ENCODE measurements at regions not wholly inside any gene's neighbourhood (a gene's known extent, or its start where the extent isn't known, plus 50 kb on each side); places are given as distances from the start of the nearest gene placed in this dataset.

GRCh38 chr5:92930057-92930456 lies 651.0 kb downstream of the NR2F1-AS1 start:
- DNase-seq (ENCODE audit: low spot score) = no peak

- DNase-seq (ENCODE audit: low spot score) = no peak
Observed at GRCh38 chr5:92927291-92927778, 653.7 kb downstream of the NR2F1-AS1 start.

- no peak for DNase-seq (ENCODE audit: low spot score)
Observed at GRCh38 chr5:92923885-92924284, 657.1 kb downstream of the NR2F1-AS1 start.

- DNase-seq (ENCODE audit: low spot score) = no peak
Observed at GRCh38 chr5:92922231-92922967, 658.6 kb downstream of the NR2F1-AS1 start.

- DNase-seq (ENCODE audit: low spot score) = no peak
Observed at GRCh38 chr5:92917044-92917443, 664.0 kb downstream of the NR2F1-AS1 start.

GRCh38 chr5:92916036-92916435 lies 665.0 kb downstream of the NR2F1-AS1 start:
- no peak for DNase-seq (ENCODE audit: low spot score)

GRCh38 chr5:92912283-92912682 lies 668.7 kb downstream of the NR2F1-AS1 start:
- DNase-seq (ENCODE audit: low spot score) = no peak

GRCh38 chr5:92911851-92912250 lies 669.2 kb downstream of the NR2F1-AS1 start:
- DNase-seq (ENCODE audit: low spot score) = no peak

- DNase-seq (ENCODE audit: low spot score) = no peak
Observed at GRCh38 chr5:92911293-92911692, 669.7 kb downstream of the NR2F1-AS1 start.

- DNase-seq (ENCODE audit: low spot score) = no peak
Observed at GRCh38 chr5:92909602-92909962, 671.4 kb downstream of the NR2F1-AS1 start.

GRCh38 chr5:92908952-92909601 lies 671.9 kb downstream of the NR2F1-AS1 start:
- no peak for DNase-seq (ENCODE audit: low spot score)

GRCh38 chr5:92907938-92908606 lies 672.9 kb downstream of the NR2F1-AS1 start:
- DNase-seq (ENCODE audit: low spot score) = no peak

GRCh38 chr5:92906798-92907376 lies 674.1 kb downstream of the NR2F1-AS1 start:
- DNase-seq (ENCODE audit: low spot score) = no peak

- DNase-seq (ENCODE audit: low spot score) = no peak
Observed at GRCh38 chr5:92904021-92904420, 677.0 kb downstream of the NR2F1-AS1 start.

- DNase-seq (ENCODE audit: low spot score) = no peak
Observed at GRCh38 chr5:92899611-92900010, 681.4 kb downstream of the NR2F1-AS1 start.

GRCh38 chr5:92896722-92897121 lies 684.3 kb downstream of the NR2F1-AS1 start:
- no peak for DNase-seq (ENCODE audit: low spot score)

- no peak for DNase-seq (ENCODE audit: low spot score)
Observed at GRCh38 chr5:92890841-92891244, 690.2 kb downstream of the NR2F1-AS1 start.

- no peak for DNase-seq (ENCODE audit: low spot score)
Observed at GRCh38 chr5:92889140-92889539, 691.9 kb downstream of the NR2F1-AS1 start.

GRCh38 chr5:92887254-92887653 lies 693.8 kb downstream of the NR2F1-AS1 start:
- no peak for DNase-seq (ENCODE audit: low spot score)

GRCh38 chr5:92886751-92887150 lies 694.3 kb downstream of the NR2F1-AS1 start:
- DNase-seq (ENCODE audit: low spot score) = no peak

- no peak for DNase-seq (ENCODE audit: low spot score)
Observed at GRCh38 chr5:92885950-92886349, 695.1 kb downstream of the NR2F1-AS1 start.

GRCh38 chr5:92884469-92884868 lies 696.5 kb downstream of the NR2F1-AS1 start:
- DNase-seq (ENCODE audit: low spot score) = no peak
